ENCODE measurements at regions not wholly inside any gene's neighbourhood (a gene's known extent, or its start where the extent isn't known, plus 50 kb on each side); places are given as distances from the start of the nearest gene placed in this dataset.

- no peak for DNase-seq
These were observed 342.8 kb downstream of the RAPGEF2 start for GRCh38 chr4:159445692-159446091.

- peak; percentile 12 to 61 for DNase-seq
These were observed 343.5 kb downstream of the RAPGEF2 start for GRCh38 chr4:159446266-159446976.

- DNase-seq, result no peak
These were observed 344.4 kb downstream of the RAPGEF2 start for GRCh38 chr4:159447296-159447695.

- DNase-seq, result no peak
These were observed 348.1 kb downstream of the RAPGEF2 start for GRCh38 chr4:159451006-159451405.

GRCh38 chr4:159455675-159456237, 352.9 kb downstream of the RAPGEF2 start:
- DNase-seq, result peak; percentile 8 to 34

GRCh38 chr4:159460371-159460770, 357.5 kb downstream of the RAPGEF2 start:
- no peak for DNase-seq

- DNase-seq, result no peak
These were observed 360.4 kb downstream of the RAPGEF2 start for GRCh38 chr4:159463235-159463634.

GRCh38 chr4:159464302-159464701, 361.4 kb downstream of the RAPGEF2 start:
- no peak for DNase-seq

- no peak for DNase-seq
These were observed 374.0 kb downstream of the RAPGEF2 start for GRCh38 chr4:159476886-159477285.

- no peak for DNase-seq
These were observed 377.9 kb downstream of the RAPGEF2 start for GRCh38 chr4:159480826-159481225.

- no peak for DNase-seq
These were observed 379.1 kb downstream of the RAPGEF2 start for GRCh38 chr4:159481936-159482335.

GRCh38 chr4:159483110-159483781, 380.4 kb downstream of the RAPGEF2 start:
- no peak for DNase-seq

- DNase-seq, result no peak
These were observed 381.2 kb downstream of the RAPGEF2 start for GRCh38 chr4:159483782-159484741.

- DNase-seq, result no peak
These were observed 382.0 kb downstream of the RAPGEF2 start for GRCh38 chr4:159484864-159485263.

- peak; percentile 1 to 43 for DNase-seq
These were observed 384.4 kb downstream of the RAPGEF2 start for GRCh38 chr4:159487284-159487747.

- DNase-seq, result no peak
These were observed 386.8 kb downstream of the RAPGEF2 start for GRCh38 chr4:159489646-159490045.

GRCh38 chr4:159495515-159496236, 392.8 kb downstream of the RAPGEF2 start:
- no peak for DNase-seq

GRCh38 chr4:159496248-159496647, 393.4 kb downstream of the RAPGEF2 start:
- DNase-seq, result no peak

- no peak for DNase-seq
These were observed 395.1 kb downstream of the RAPGEF2 start for GRCh38 chr4:159497936-159498335.

GRCh38 chr4:159498446-159499115, 395.7 kb downstream of the RAPGEF2 start:
- no peak for DNase-seq

GRCh38 chr4:159500861-159501260, 398.0 kb downstream of the RAPGEF2 start:
- DNase-seq, result no peak
